MCF 10A (cell line): ENCODE measurements at regions not wholly inside any gene's neighbourhood (a gene's known extent, or its start where the extent isn't known, plus 50 kb on each side); places are given as distances from the start of the nearest gene placed in this dataset.

Source experiments
- BruUV-seq: library from RNA; stranded (reverse); fragments of 400-500 nt; replicated peaks from 2 replicates; lab custom pipeline; 2021; lab: Mats Ljungman, UMichigan
- CTCF ChIA-PET: fragments of 300-600 bp; sonication (Branson Sonifier 250); formaldehyde crosslinking; extraction: SDS; loops from one replicate; lab custom pipeline; 2021; ENCODE audit warnings: antibody characterized with exemption, inconsistent platforms; lab: Yijun Ruan, JAX
- POLR2A ChIA-PET: fragments of 300-600, 350-650 bp; sonication (Branson Sonifier 250); formaldehyde crosslinking; extraction: SDS; loops from one replicate; lab custom pipeline; 2020; ENCODE audit warnings: antibody characterized with exemption, inconsistent platforms; lab: Yijun Ruan, JAX
- DNase-seq: peaks from one replicate; pipeline ENCODE4 v3.0.0-alpha.2; 2018; ENCODE audit not compliant: unreplicated experiment
- H3K27ac Mint-ChIP-seq: one replicate; pipeline ENCODE4 v1.8.0; 2022; ENCODE audit warnings: mild to moderate bottlenecking, low read depth, mixed read lengths; ENCODE audit not compliant: unreplicated experiment
- H3K27me3 Mint-ChIP-seq: one replicate; pipeline ENCODE4 v1.8.0; 2022; ENCODE audit warnings: mixed read lengths; ENCODE audit not compliant: insufficient read depth, unreplicated experiment
- H3K36me3 Mint-ChIP-seq: one replicate; pipeline ENCODE4 v1.8.0; 2022; ENCODE audit warnings: mild to moderate bottlenecking, moderate library complexity, mixed read lengths; ENCODE audit not compliant: insufficient read depth, unreplicated experiment
- H3K4me1 Mint-ChIP-seq: one replicate; pipeline ENCODE4 v1.8.0; 2022; ENCODE audit warnings: mixed read lengths; ENCODE audit not compliant: insufficient read depth, unreplicated experiment
- H3K4me3 Mint-ChIP-seq: one replicate; pipeline ENCODE4 v1.8.0; 2022; ENCODE audit warnings: mild to moderate bottlenecking, moderate library complexity, mixed read lengths; ENCODE audit not compliant: unreplicated experiment
- H3K9me3 Mint-ChIP-seq: one replicate; pipeline ENCODE4 v1.8.0; 2022; ENCODE audit warnings: mixed read lengths; ENCODE audit not compliant: unreplicated experiment
- intact Hi-C: fragments of 100-400 bp; cut with micrococcal nuclease; formaldehyde crosslinking; loops from 2 replicates; pipeline ENCODE4 v1.14.1; 2022
- TF ChIP-seq, protein P1 (sequence below): fragments of 200-600 bp; IDR thresholded peaks from one replicate; pipeline ENCODE4 v1.8.0; 2022; ENCODE audit warnings: antibody characterized with exemption, mild to moderate bottlenecking; ENCODE audit not compliant: unreplicated experiment

DNA sequence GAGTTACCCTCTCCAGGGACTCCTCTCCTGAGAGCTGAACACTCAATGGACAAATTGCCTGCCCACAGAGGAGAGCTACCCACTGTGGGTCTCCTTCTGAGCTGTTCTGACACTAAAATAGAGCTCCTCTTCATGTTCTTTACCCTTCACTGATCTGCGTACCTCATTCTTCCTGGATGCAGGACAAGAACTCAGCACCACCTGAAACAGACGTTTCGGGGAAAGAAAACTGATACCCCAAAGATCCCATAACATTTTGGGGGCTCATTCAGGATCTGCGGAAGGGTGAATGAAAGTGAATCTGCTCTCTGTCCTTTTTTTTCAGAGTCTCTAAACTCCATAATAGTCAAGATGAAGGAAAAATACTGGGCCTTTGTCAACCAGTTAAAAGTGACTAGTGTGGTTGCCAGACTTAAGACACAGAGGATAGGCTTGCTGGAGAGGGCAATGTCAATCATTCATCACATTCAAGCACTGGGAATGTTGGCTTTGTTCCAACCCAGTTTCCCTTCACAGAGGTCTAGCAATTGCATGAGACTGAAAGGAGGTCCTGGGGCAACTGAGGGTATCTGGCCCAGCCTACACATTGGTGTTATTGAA lies 136.7 kb upstream of the SLITRK6 start:
- TF ChIP-seq, protein P1, sequence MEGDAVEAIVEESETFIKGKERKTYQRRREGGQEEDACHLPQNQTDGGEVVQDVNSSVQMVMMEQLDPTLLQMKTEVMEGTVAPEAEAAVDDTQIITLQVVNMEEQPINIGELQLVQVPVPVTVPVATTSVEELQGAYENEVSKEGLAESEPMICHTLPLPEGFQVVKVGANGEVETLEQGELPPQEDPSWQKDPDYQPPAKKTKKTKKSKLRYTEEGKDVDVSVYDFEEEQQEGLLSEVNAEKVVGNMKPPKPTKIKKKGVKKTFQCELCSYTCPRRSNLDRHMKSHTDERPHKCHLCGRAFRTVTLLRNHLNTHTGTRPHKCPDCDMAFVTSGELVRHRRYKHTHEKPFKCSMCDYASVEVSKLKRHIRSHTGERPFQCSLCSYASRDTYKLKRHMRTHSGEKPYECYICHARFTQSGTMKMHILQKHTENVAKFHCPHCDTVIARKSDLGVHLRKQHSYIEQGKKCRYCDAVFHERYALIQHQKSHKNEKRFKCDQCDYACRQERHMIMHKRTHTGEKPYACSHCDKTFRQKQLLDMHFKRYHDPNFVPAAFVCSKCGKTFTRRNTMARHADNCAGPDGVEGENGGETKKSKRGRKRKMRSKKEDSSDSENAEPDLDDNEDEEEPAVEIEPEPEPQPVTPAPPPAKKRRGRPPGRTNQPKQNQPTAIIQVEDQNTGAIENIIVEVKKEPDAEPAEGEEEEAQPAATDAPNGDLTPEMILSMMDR: no peak
- no peaks in the 10 kb centered on the region for H3K36me3 Mint-ChIP-seq
- POLR2A ChIA-PET: no interaction called here
- H3K4me1 Mint-ChIP-seq: no peaks in the 10 kb centered on the region
- peaks cover 9% of the 10 kb centered on the region for H3K9me3 Mint-ChIP-seq
- intact Hi-C loops: no loop called here
- H3K27me3 Mint-ChIP-seq: no peaks in the 10 kb centered on the region
- CTCF ChIA-PET: no interaction called here
- no peak overlapping the region for H3K27ac Mint-ChIP-seq
- no peak for DNase-seq
- H3K4me3 Mint-ChIP-seq: no peak overlapping the region
- no TSS peak for BruUV-seq

GRCh38 chr13:85930108-85930507 lies 130.9 kb upstream of the SLITRK6 start:
- DNase-seq: no peak
- H3K4me1 Mint-ChIP-seq: no peaks in the 10 kb centered on the region
- H3K27me3 Mint-ChIP-seq: no peaks in the 10 kb centered on the region
- H3K9me3 Mint-ChIP-seq: no peaks in the 10 kb centered on the region
- ChIA-PET POLR2A (no interaction called here), CTCF (no interaction called here)
- no TSS peak for BruUV-seq
- TF ChIP-seq, protein P1: no peak
- H3K36me3 Mint-ChIP-seq: no peaks in the 10 kb centered on the region
- intact Hi-C loops: no loop called here
- no peak overlapping the region for H3K4me3 Mint-ChIP-seq
- H3K27ac Mint-ChIP-seq: no peak overlapping the region

GRCh38 chr13:85910962-85911361 lies 111.7 kb upstream of the SLITRK6 start:
- no peak for DNase-seq
- CTCF ChIA-PET: interaction anchor here (0.6 kb wide), 1 partner anchor 13 kb away, joined by 3 read pairs; no protein-coding TSS in a partner anchor
- Mint-ChIP-seq H3K9me3 (peaks cover 23% of the 10 kb centered on the region), H3K27me3 (no peaks in the 10 kb centered on the region), H3K36me3 (no peaks in the 10 kb centered on the region), H3K4me3 (no peak overlapping the region), H3K4me1 (no peaks in the 10 kb centered on the region), H3K27ac (no peak overlapping the region)
- TF ChIP-seq, protein P1: no peak
- intact Hi-C loops: no loop called here
- no TSS peak for BruUV-seq
- POLR2A ChIA-PET: no interaction called here

DNA sequence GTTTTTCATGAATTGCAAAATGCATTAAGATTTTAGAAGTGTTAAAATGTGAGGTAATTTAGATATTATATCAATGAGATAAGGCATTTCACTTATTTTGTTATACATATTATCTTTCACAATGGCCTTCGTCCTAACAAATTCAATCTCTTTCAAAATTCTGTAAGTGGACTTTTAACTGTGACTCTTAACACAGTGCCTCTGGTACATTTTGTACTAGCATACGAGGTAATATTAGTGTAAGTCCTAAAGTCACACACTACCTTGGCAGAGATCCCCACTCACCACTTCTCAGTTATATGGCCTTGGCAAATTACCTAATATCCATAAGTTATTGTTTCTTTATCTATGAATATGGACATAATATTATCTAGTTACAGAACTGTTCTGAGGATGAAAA lies 101.3 kb upstream of the SLITRK6 start:
- no peak for DNase-seq
- no peak overlapping the region for H3K4me3 Mint-ChIP-seq
- intact Hi-C loops: no loop called here

More for the DNA sequence above, 101.3 kb upstream of the SLITRK6 start:
- no peaks in the 10 kb centered on the region for H3K36me3 Mint-ChIP-seq
- ChIA-PET POLR2A (no interaction called here), CTCF (no interaction called here)
- no peaks in the 10 kb centered on the region for H3K9me3 Mint-ChIP-seq
- no TSS peak for BruUV-seq
- TF ChIP-seq, protein P1: no peak
- H3K27me3 Mint-ChIP-seq: no peaks in the 10 kb centered on the region
- no peak overlapping the region for H3K27ac Mint-ChIP-seq
- no peaks in the 10 kb centered on the region for H3K4me1 Mint-ChIP-seq
